Kidney capillary endothelial cell (primary cell): ENCODE measurements at regions not wholly inside any gene's neighbourhood (a gene's known extent, or its start where the extent isn't known, plus 50 kb on each side); places are given as distances from the start of the nearest gene placed in this dataset.

Source experiments
- DNase-seq: peaks from one replicate; pipeline ENCODE4 v3.0.0-alpha.2; 2018; ENCODE audit warnings: low spot score

GRCh38 chrX:40314070-40314469 is 216.3 kb upstream of the BCOR start:
- no peak for DNase-seq

- no peak for DNase-seq
These were observed 215.5 kb upstream of the BCOR start for GRCh38 chrX:40313269-40313668.

- DNase-seq = no peak
These were observed 212.7 kb upstream of the BCOR start for GRCh38 chrX:40310447-40310846.

- no peak for DNase-seq
These were observed 212.3 kb upstream of the BCOR start for GRCh38 chrX:40310016-40310415.

- DNase-seq = no peak
These were observed 210.1 kb upstream of the BCOR start for GRCh38 chrX:40307871-40308270.

- DNase-seq = no peak
These were observed 206.4 kb upstream of the BCOR start for GRCh38 chrX:40304115-40304514.

GRCh38 chrX:40303256-40304077 is 205.7 kb upstream of the BCOR start:
- DNase-seq = no peak

- no peak for DNase-seq
These were observed 202.6 kb upstream of the BCOR start for GRCh38 chrX:40300286-40300890.

GRCh38 chrX:40299641-40300046 is 201.9 kb upstream of the BCOR start:
- DNase-seq = no peak

- DNase-seq = no peak
These were observed 201.1 kb upstream of the BCOR start for GRCh38 chrX:40298572-40299479.

- no peak for DNase-seq
These were observed 200.3 kb upstream of the BCOR start for GRCh38 chrX:40298069-40298468.

- no peak for DNase-seq
These were observed 193.8 kb upstream of the BCOR start for GRCh38 chrX:40291553-40291952.

- DNase-seq = no peak
These were observed 192.8 kb upstream of the BCOR start for GRCh38 chrX:40290517-40290916.

- no peak for DNase-seq
These were observed 188.1 kb upstream of the BCOR start for GRCh38 chrX:40285876-40286275.

- DNase-seq = no peak
These were observed 187.1 kb upstream of the BCOR start for GRCh38 chrX:40284852-40285251.

- no peak for DNase-seq
These were observed 186.2 kb upstream of the BCOR start for GRCh38 chrX:40283981-40284380.

- DNase-seq = no peak
These were observed 185.3 kb upstream of the BCOR start for GRCh38 chrX:40282946-40283660.

GRCh38 chrX:40282348-40282747 is 184.6 kb upstream of the BCOR start:
- DNase-seq = no peak

- no peak for DNase-seq
These were observed 183.7 kb upstream of the BCOR start for GRCh38 chrX:40281336-40282005.

- no peak for DNase-seq
These were observed 182.0 kb upstream of the BCOR start for GRCh38 chrX:40279762-40280161.

GRCh38 chrX:40279091-40279430 is 181.3 kb upstream of the BCOR start:
- DNase-seq = no peak
